Myocyte (in vitro differentiated cells): ENCODE measurements at regions not wholly inside any gene's neighbourhood (a gene's known extent, or its start where the extent isn't known, plus 50 kb on each side); places are given as distances from the start of the nearest gene placed in this dataset.

ENCODE experiments used
- DNase-seq: peaks from one replicate; pipeline ENCODE4 v3.0.0-alpha.2; 2012; ENCODE audit warnings: low read depth

GRCh38 chr20:21577551-21577950, 63.7 kb upstream of the NKX2-2 start:
- DNase-seq = no peak

- no peak for DNase-seq
Observed at GRCh38 chr20:21575981-21576740, 62.3 kb upstream of the NKX2-2 start.

GRCh38 chr20:21575167-21575566, 61.3 kb upstream of the NKX2-2 start:
- DNase-seq = no peak

GRCh38 chr20:21574443-21574842, 60.6 kb upstream of the NKX2-2 start:
- no peak for DNase-seq

GRCh38 chr20:21573259-21573658, 59.4 kb upstream of the NKX2-2 start:
- DNase-seq = no peak

GRCh38 chr20:21571841-21572690, 58.2 kb upstream of the NKX2-2 start:
- peak; percentile 34 for DNase-seq

GRCh38 chr20:21570285-21570992, 56.6 kb upstream of the NKX2-2 start:
- no peak for DNase-seq

- DNase-seq = no peak
Observed at GRCh38 chr20:21569586-21569985, 55.7 kb upstream of the NKX2-2 start.

GRCh38 chr20:21564127-21564773, 50.4 kb upstream of the NKX2-2 start:
- no peak for DNase-seq
